Kidney (tissue), 13 donors: ENCODE measurements at regions not wholly inside any gene's neighbourhood (a gene's known extent, or its start where the extent isn't known, plus 50 kb on each side); places are given as distances from the start of the nearest gene placed in this dataset.

Experiments
- DNase-seq, 5 donors: peaks; one replicate each; pipeline ENCODE4 v3.0.0-alpha.2; 2013 to 2020
- FAIRE-seq: peaks from 2 replicates; lab custom pipeline; 2012; peaks lifted over from hg19 to GRCh38; lab: Jason Lieb, UNC
- H3K27ac ChIP-seq, 2 donors: one replicate each; pipeline ENCODE4 v1.7.0; 2013; ENCODE audit warnings: low read depth in 2 of 2, low read length in 2 of 2, inconsistent platforms in 1 of 2
- H3K27me3 ChIP-seq: one replicate; pipeline ENCODE4 v1.7.1; 2013; ENCODE audit warnings: low read length, inconsistent platforms; ENCODE audit not compliant: control insufficient read depth, insufficient read depth
- H3K36me3 ChIP-seq, 3 donors: one replicate each; pipeline versions ENCODE4 v1.7.0 to v1.7.1; 2013; ENCODE audit warnings: low read length in 3 of 3, control low read depth in 1 of 3, inconsistent platforms in 1 of 3; ENCODE audit not compliant: insufficient read depth in 3 of 3, control insufficient read depth in 2 of 3
- H3K4me1 ChIP-seq, 3 donors: one replicate each; pipeline versions ENCODE4 v1.7.0 to v1.7.1; 2013; ENCODE audit warnings: low read length in 3 of 3, inconsistent platforms in 1 of 3, low read depth in 1 of 3; ENCODE audit not compliant: control insufficient read depth in 2 of 3, insufficient read depth in 2 of 3
- H3K4me3 ChIP-seq, 3 donors: one replicate each; pipeline versions ENCODE4 v1.7.0 to v1.8.1; 2013; ENCODE audit warnings: low read length in 3 of 3, control low read depth in 1 of 3, inconsistent platforms in 1 of 3
- H3K9ac ChIP-seq, 3 donors: one replicate each; pipeline versions ENCODE4 v1.7.0 to v1.7.1; 2013; ENCODE audit warnings: low read length in 3 of 3, control low read depth in 1 of 3, inconsistent platforms in 1 of 3
- H3K9me3 ChIP-seq, 3 donors: one replicate each; pipeline versions ENCODE4 v1.7.0 to v1.7.1; 2013; ENCODE audit warnings: low read length in 3 of 3, control low read depth in 1 of 3, inconsistent platforms in 1 of 3; ENCODE audit not compliant: control insufficient read depth in 2 of 3, insufficient read depth in 1 of 3
- intact Hi-C: fragments of 100-400 bp; cut with DNase I; formaldehyde crosslinking; loops from one replicate; pipeline ENCODE4 v1.11.1; 2022
- TF ChIP-seq, protein P1 (sequence below): IDR thresholded peaks from 3 replicates; pipeline ENCODE4 v1.5.1; 2012; ENCODE audit warnings: mild to moderate bottlenecking, moderate library complexity, borderline replicate concordance; ENCODE audit not compliant: insufficient read depth; ENCODE audit errors: extremely low read depth
- donor health status: control.
- donor health status: control.
- donor health status: control.
- donor health status: control.
- donor health status: control.
- donor health status: DM: yes; HTN: yes; CAD: no.
- donor health status: Normal renal cell carcinoma (clear cell type).

DNA sequence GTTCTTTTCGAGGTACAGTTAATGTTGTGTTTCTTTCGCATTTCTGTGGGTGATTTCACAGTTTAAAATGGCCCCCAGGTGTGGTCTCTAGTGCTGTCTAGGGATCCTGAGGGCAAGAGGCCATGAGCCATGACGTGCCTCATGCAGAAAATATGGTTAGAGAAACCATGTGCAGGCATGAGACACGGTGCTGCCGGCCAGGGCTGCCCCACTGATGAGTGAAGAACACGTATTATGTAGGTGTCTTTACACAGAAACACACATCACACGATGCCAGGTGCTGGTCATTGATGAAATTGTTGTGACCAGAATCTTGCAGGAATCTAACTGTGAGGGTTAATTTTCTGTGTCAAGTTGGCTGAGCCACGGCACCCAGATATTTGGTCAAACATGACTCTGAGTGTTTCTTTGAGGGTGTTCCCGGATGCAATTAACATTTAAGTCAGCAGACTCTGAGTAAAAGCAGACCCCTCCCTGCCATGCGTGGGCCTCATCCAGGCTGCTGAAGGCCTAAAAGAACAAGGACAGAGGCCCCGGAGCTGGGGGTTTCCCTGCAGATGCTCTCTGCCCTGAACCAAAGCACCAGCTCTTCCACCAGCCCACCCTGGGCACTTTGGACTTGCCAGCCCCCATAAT lies 463.0 kb upstream of the MYT1L start:
- Histone ChIP-seq H3K27ac (no peak overlapping the region), H3K9ac (no peak overlapping the region), H3K4me1 (no peaks in the 10 kb centered on the region), H3K4me3 (no peak overlapping the region), H3K36me3 (no peaks in the 10 kb centered on the region), H3K9me3 (no peaks in the 10 kb centered on the region), H3K27me3 (no peaks in the 10 kb centered on the region)
- DNase-seq (peak in 1 of 5 donors; percentile 32), FAIRE-seq (no peak)
- TF ChIP-seq, protein P1, sequence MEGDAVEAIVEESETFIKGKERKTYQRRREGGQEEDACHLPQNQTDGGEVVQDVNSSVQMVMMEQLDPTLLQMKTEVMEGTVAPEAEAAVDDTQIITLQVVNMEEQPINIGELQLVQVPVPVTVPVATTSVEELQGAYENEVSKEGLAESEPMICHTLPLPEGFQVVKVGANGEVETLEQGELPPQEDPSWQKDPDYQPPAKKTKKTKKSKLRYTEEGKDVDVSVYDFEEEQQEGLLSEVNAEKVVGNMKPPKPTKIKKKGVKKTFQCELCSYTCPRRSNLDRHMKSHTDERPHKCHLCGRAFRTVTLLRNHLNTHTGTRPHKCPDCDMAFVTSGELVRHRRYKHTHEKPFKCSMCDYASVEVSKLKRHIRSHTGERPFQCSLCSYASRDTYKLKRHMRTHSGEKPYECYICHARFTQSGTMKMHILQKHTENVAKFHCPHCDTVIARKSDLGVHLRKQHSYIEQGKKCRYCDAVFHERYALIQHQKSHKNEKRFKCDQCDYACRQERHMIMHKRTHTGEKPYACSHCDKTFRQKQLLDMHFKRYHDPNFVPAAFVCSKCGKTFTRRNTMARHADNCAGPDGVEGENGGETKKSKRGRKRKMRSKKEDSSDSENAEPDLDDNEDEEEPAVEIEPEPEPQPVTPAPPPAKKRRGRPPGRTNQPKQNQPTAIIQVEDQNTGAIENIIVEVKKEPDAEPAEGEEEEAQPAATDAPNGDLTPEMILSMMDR: no peak
- intact Hi-C loops: no loop called here

DNA sequence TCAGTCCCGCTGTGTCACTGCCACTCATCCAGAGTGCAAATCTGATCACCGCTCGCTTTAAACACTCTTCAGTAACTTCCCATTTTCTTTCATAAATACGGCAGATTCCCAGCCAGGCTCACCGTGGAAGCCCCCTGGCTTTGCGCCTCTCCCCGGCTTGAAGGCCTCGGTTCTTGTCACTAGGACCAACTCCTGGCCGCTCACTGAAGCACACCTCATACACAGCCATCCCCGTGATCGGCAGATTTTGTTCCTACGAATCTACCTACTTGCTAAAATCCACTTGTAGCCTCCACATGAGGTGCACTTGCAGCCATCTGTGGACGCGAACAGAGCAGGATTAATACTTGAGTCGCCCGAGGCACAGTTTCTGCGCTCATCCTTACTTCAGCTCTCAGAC lies 462.4 kb upstream of the MYT1L start:
- intact Hi-C loops: no loop called here
- no peak for FAIRE-seq
- no peak overlapping the region for H3K9ac ChIP-seq
- no peak overlapping the region for H3K27ac ChIP-seq
- H3K9me3 ChIP-seq: no peaks in the 10 kb centered on the region
- DNase-seq: peak in 1 of 5 donors; percentile 8
- no peaks in the 10 kb centered on the region for H3K4me1 ChIP-seq
- H3K27me3 ChIP-seq: no peaks in the 10 kb centered on the region
- no peaks in the 10 kb centered on the region for H3K36me3 ChIP-seq
- TF ChIP-seq, protein P1: no peak
- no peak overlapping the region for H3K4me3 ChIP-seq

DNA sequence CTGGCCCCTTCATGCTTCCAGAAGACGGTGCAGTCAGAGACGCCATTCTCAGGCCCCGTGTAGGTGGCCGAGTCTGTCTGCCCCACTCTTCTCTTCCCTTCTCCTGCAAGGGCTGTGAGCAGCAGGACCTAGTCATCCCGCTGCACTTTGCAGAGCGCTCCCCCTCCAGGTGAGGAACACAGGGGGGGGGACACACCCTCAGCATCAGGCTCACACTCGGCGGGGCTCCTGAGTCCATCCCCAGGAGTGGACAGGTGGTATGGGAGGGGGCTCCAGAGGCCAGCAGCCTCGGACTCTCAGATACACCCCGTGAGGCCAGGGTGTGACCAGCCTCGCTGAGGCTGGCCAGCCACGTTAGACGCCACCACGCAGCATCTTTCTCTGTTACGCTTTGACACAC lies 460.5 kb upstream of the MYT1L start:
- intact Hi-C loops: no loop called here
- no peak overlapping the region for H3K9ac ChIP-seq
- H3K27me3 ChIP-seq: no peaks in the 10 kb centered on the region
- no peak overlapping the region for H3K4me3 ChIP-seq
- DNase-seq: peak in 1 of 5 donors; percentile 62
- FAIRE-seq: no peak
- no peaks in the 10 kb centered on the region for H3K36me3 ChIP-seq
- no peak overlapping the region for H3K27ac ChIP-seq
- H3K9me3 ChIP-seq: no peaks in the 10 kb centered on the region
- TF ChIP-seq, protein P1: no peak
- no peaks in the 10 kb centered on the region for H3K4me1 ChIP-seq

DNA sequence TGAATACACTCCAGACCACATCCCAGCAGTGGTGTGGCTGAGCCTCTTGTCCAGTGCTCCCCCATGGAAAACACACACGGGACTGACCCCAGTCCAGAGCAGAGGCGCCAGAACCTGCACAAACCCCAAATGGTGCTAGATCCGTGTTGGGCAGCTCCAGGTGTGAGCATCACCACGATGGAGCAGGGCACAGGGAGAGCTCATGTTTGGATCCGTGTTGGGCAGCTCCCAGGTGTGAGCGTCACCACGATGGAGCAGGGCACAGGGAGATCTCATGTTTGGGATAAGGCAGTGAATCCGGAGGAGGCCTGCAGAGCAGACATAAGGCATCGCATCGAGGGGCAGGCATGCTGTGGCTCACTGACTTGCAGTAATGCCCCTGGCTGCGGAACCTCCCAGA lies 460.0 kb upstream of the MYT1L start:
- no peak for FAIRE-seq

More for the DNA sequence above, 460.0 kb upstream of the MYT1L start:
- intact Hi-C loops: no loop called here
- H3K4me1 ChIP-seq: no peaks in the 10 kb centered on the region
- no peaks in the 10 kb centered on the region for H3K27me3 ChIP-seq
- no peak overlapping the region for H3K4me3 ChIP-seq
- no peaks in the 10 kb centered on the region for H3K9me3 ChIP-seq
- peak in 1 of 5 donors; percentile 41 for DNase-seq
- H3K27ac ChIP-seq: no peak overlapping the region
- H3K36me3 ChIP-seq: no peaks in the 10 kb centered on the region
- no peak overlapping the region for H3K9ac ChIP-seq
- TF ChIP-seq, protein P1: no peak
